Fibroblast of mammary gland (primary cell): ENCODE measurements at regions not wholly inside any gene's neighbourhood (a gene's known extent, or its start where the extent isn't known, plus 50 kb on each side); places are given as distances from the start of the nearest gene placed in this dataset.

Source experiments
- DNase-seq: peaks from one replicate; pipeline ENCODE4 v3.0.0-alpha.2; 2010; ENCODE audit warnings: low read depth
- H3K4me3 ChIP-seq: 2 replicates; pipeline ENCODE4 v1.5.1; 2011; ENCODE audit warnings: low read depth, mild to moderate bottlenecking, low read length, moderate library complexity; ENCODE audit not compliant: control insufficient read depth
- TF ChIP-seq, protein P1 (sequence below): conservative IDR thresholded peaks from 2 replicates; pipeline ENCODE4 v1.5.1; 2011; ENCODE audit warnings: low read depth, low read length, inconsistent platforms; ENCODE audit not compliant: control insufficient read depth, insufficient read depth

DNA sequence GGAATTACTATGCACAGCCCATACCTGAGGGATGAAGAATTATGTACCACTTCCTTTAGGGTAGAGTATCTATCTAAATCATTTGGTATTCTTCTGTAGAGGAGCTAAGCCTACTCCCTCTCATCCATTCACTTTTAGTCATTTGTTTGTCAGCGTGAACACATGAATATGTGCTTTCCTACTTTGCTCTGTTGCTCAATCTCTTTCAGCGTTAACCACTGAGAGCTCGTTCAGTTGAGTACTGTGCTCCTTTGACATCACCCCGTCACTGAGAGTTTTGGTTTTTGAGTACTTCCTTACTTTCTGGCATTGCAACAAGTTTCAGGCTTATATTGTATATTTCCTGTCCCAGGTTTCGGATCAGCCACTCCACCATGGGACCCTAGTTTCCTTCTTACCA is 700.6 kb downstream of the NLGN4X start:
- TF ChIP-seq, protein P1, sequence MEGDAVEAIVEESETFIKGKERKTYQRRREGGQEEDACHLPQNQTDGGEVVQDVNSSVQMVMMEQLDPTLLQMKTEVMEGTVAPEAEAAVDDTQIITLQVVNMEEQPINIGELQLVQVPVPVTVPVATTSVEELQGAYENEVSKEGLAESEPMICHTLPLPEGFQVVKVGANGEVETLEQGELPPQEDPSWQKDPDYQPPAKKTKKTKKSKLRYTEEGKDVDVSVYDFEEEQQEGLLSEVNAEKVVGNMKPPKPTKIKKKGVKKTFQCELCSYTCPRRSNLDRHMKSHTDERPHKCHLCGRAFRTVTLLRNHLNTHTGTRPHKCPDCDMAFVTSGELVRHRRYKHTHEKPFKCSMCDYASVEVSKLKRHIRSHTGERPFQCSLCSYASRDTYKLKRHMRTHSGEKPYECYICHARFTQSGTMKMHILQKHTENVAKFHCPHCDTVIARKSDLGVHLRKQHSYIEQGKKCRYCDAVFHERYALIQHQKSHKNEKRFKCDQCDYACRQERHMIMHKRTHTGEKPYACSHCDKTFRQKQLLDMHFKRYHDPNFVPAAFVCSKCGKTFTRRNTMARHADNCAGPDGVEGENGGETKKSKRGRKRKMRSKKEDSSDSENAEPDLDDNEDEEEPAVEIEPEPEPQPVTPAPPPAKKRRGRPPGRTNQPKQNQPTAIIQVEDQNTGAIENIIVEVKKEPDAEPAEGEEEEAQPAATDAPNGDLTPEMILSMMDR, result no peak
- H3K4me3 ChIP-seq, result no peak overlapping the region
- no peak for DNase-seq

DNA sequence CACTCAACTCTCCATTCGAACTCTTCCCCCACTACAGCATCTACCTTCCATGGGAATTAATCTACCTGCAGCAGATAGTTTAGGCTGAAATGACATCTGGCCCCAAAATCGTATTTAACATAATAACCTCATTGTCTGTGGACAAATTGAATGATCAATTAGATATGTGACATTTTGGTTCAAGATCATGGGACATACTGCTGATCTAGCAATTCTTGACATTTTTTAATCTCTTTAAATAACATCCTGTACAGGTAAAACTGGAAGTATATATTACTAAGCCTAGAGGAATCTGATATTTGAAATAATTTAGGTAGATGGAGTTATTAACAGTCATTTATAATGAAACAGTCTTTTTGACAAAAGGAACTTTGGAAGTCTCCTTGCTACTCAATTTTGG is 702.5 kb downstream of the NLGN4X start:
- TF ChIP-seq, protein P1, result no peak
- no peak for DNase-seq
- H3K4me3 ChIP-seq, result no peak overlapping the region

DNA sequence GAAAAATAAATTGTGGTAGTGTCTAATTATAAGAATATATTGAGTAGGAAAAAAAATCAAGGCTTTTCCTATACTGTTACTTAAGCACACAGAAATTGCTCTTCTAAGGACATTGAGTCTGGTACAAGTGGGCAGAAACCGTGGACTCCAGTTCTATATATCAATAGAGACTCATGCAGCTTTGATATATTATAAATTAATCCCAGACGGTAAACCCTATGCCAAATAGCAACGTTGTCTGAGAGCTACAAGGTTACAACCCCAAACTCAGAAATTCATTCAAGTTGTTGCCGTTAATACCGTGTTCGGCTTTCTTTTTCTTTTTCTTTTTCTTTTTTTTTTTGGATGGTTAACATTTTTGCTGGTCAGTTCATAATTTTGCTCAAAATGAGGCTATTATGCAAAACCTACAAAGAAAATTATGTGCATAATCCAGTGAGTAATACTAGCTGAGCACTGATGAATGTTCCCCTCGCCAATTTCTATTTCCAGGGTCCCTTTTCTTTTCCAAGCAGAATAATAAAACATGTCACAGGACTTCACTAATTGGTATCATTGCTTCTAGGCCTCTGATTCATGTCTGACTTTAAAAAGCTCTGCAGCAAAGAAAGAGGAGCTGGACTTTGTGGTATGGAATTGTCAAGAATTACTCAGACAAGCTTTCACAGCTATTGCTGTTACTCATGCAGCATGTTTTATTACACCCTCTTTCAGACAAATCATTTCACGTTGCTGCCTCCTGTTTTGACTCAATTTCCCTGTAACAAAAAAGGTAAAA is 737.7 kb downstream of the NLGN4X start:
- H3K4me3 ChIP-seq, result no peak overlapping the region
- TF ChIP-seq, protein P1, result no peak
- no peak for DNase-seq

DNA sequence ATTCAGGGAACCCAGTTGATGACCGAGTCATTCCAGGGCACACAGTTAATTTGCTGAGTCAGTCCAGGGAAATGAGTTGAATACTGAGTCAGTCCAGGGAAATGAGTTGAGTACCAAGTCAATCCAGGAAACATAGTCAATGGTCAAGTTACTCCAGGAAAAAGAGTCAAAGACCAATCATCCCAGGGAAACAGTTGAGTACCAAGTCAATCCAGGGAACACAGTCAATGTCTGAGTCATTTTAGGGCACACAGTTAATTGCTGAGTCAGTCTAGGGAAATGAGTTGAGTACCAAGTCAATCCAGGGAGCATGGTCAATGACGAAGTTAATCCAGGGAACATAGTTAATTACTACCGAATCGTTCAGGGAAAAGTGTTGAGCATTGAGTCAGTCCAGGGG is 754.4 kb downstream of the NLGN4X start:
- H3K4me3 ChIP-seq, result no peak overlapping the region
- DNase-seq, result no peak
- TF ChIP-seq, protein P1, result no peak

DNA sequence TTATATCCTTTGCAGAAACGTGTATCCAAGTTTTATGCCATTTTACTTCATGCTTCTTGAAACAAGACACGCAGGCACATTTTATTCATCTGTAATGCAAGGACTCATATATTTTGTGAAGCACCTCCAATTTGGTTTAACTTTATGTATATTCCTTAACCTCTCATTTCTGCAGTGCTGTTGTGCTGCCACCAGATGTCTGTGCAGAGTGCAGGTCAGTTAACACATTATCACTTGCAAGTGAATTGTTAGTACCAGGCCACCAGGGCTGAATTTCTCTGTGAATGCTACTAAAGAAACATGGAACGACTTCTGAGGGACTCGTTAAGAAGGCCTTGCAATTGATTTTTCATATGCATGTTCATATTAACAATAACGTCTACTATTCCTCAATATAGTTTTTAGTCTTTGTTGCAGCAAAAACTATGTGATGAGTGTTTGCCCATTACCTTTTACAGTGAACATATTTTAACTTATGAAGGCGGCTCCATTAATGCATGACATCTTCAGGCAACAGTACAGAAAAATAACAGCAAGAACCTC is 770.3 kb downstream of the NLGN4X start:
- no peak overlapping the region for H3K4me3 ChIP-seq
- TF ChIP-seq, protein P1, result no peak
- DNase-seq, result no peak

DNA sequence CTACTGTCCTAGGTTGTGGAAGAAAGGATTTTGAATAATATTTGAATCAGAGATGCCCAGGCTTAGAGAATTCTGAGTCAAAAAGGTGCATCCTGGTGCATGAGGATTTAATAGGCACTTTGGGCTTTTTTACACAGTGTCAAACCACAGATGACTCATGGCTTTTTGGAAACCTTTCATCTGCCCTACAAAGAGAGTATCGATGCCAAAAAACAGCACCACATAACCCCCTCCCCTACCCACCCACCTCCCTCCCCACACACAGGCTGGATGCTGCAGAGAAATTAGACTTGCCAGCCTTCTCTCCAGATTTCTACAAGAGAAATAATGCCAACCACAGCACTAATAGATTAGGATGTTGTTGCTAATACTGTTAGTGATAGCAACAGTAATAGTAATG is 779.3 kb downstream of the NLGN4X start:
- no peak overlapping the region for H3K4me3 ChIP-seq
- DNase-seq, result no peak
- TF ChIP-seq, protein P1, result no peak

DNA sequence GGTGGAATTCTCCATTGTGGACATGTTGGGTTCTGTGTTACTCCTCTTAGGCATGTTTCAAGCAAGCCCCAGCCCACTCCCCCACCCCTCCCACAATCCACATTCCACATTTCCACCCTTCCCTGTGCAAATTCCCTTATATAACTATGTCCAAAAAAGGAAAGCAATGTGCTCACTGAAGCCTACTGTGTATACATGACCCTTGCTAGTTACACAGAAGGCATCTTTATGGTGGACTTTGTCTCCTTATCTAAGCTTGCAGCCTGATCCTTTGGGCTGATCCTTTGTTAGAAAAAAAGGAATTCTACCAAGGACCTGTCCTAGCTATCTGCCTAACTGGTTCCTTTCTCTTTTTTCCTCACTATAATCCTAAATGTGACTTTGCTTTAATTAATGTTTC is 796.8 kb downstream of the NLGN4X start:
- DNase-seq, result no peak
- TF ChIP-seq, protein P1, result no peak
- no peak overlapping the region for H3K4me3 ChIP-seq
